Neural progenitor cell (in vitro differentiated cells): ENCODE measurements at regions not wholly inside any gene's neighbourhood (a gene's known extent, or its start where the extent isn't known, plus 50 kb on each side); places are given as distances from the start of the nearest gene placed in this dataset.

Experiments used
- DNase-seq: peaks from one replicate; pipeline ENCODE4 v3.0.0-alpha.2; 2016; ENCODE audit warnings: low spot score
- H2AFZ ChIP-seq: fragments of 200-600 bp; sonication (generic); replicated peaks from 2 replicates; pipeline ENCODE4 v1.6.1; 2016; ENCODE audit warnings: antibody characterized with exemption
- H3F3A ChIP-seq: fragments of 200-600 bp; sonication (generic); 2 replicates; pipeline ENCODE4 v1.6.1; 2016; ENCODE audit warnings: antibody characterized with exemption, low read depth
- H3K27ac ChIP-seq: fragments of 200-600 bp; sonication (generic); 2 replicates; pipeline ENCODE4 v1.5.1; 2016; ENCODE audit warnings: mild to moderate bottlenecking
- H3K27me3 ChIP-seq: fragments of 200-600 bp; sonication (generic); 2 replicates; pipeline ENCODE4 v1.6.1; 2016; ENCODE audit warnings: mild to moderate bottlenecking, moderate library complexity
- H3K36me3 ChIP-seq: fragments of 200-600 bp; sonication (generic); 2 replicates; pipeline ENCODE4 v1.5.1; 2016
- H3K4me1 ChIP-seq: fragments of 200-600 bp; sonication (generic); 2 replicates; pipeline ENCODE4 v1.6.1; 2016; ENCODE audit warnings: mixed run types
- H3K4me2 ChIP-seq: fragments of 200-600 bp; sonication (generic); 2 replicates; pipeline ENCODE4 v1.6.1; 2016
- H3K4me3 ChIP-seq: fragments of 200-600 bp; sonication (generic); 2 replicates; pipeline ENCODE4 v1.5.1; 2016
- H3K79me2 ChIP-seq: fragments of 200-600 bp; sonication (generic); 2 replicates; pipeline ENCODE4 v1.6.1; 2016; ENCODE audit warnings: low read depth
- H3K9ac ChIP-seq: fragments of 200-600 bp; sonication (generic); 2 replicates; pipeline ENCODE4 v1.6.1; 2016
- H3K9me3 ChIP-seq: fragments of 200-600 bp; sonication (generic); 2 replicates; pipeline ENCODE4 v1.5.1; 2016; ENCODE audit warnings: low read depth
- H4K20me1 ChIP-seq: fragments of 200-600 bp; sonication (generic); 2 replicates; pipeline ENCODE4 v1.6.1; 2016; ENCODE audit warnings: low read depth
- H3K27ac Mint-ChIP-seq: 3 replicates; pipeline ENCODE4 v1.8.0; 2021; ENCODE audit warnings: mixed read lengths
- H3K27me3 Mint-ChIP-seq: 2 replicates; pipeline ENCODE4 v1.8.0; 2022; ENCODE audit warnings: low read depth, mild to moderate bottlenecking, inconsistent platforms, moderate library complexity, mixed read lengths; ENCODE audit not compliant: insufficient read depth
- H3K36me3 Mint-ChIP-seq: 3 replicates; pipeline ENCODE4 v1.8.0; 2021; ENCODE audit warnings: mixed read lengths
- H3K4me1 Mint-ChIP-seq: 3 replicates; pipeline ENCODE4 v1.8.0; 2021; ENCODE audit warnings: mixed read lengths
- H3K4me3 Mint-ChIP-seq: 3 replicates; pipeline ENCODE4 v1.8.0; 2021; ENCODE audit warnings: mild to moderate bottlenecking, moderate library complexity, mixed read lengths
- H3K9me3 Mint-ChIP-seq: 3 replicates; pipeline ENCODE4 v1.8.0; 2020; ENCODE audit warnings: mixed read lengths
- CTCF ChIP-seq: fragments of 200-600 bp; sonication (generic); IDR thresholded peaks from 2 replicates; pipeline ENCODE4 v1.5.1; 2017; ENCODE audit warnings: antibody characterized with exemption, mild to moderate bottlenecking
- EZH2 ChIP-seq: fragments of 200-600 bp; sonication (generic); IDR thresholded peaks from 2 replicates; pipeline ENCODE4 v1.6.1; 2017; ENCODE audit warnings: antibody characterized with exemption, mild to moderate bottlenecking, moderate library complexity
- EZH2phosphoT487 ChIP-seq: fragments of 200-600 bp; sonication (generic); IDR thresholded peaks from 2 replicates; pipeline ENCODE4 v1.6.1; 2017; ENCODE audit warnings: antibody characterized with exemption

GRCh38 chr13:104085611-104086010 lies 1019.4 kb upstream of the SLC10A2 start:
- Histone ChIP-seq H3K4me1 (no peaks in the 10 kb centered on the region), H3K9ac (no peak overlapping the region), H3K9me3 (no peaks in the 10 kb centered on the region), H3K27ac (no peak overlapping the region), H3F3A (no peaks in the 10 kb centered on the region), H4K20me1 (no peaks in the 10 kb centered on the region), H3K4me2 (no peak overlapping the region), H3K36me3 (no peaks in the 10 kb centered on the region), H3K79me2 (no peaks in the 10 kb centered on the region), H3K27me3 (no peaks in the 10 kb centered on the region), H3K4me3 (no peak overlapping the region), H2AFZ (no peak overlapping the region)
- Mint-ChIP-seq H3K36me3 (no peaks in the 10 kb centered on the region), H3K27me3 (peaks cover 5% of the 10 kb centered on the region), H3K9me3 (no peaks in the 10 kb centered on the region), H3K4me3 (no peak overlapping the region), H3K27ac (no peak overlapping the region), H3K4me1 (no peaks in the 10 kb centered on the region)
- TF ChIP-seq EZH2 (no peak), EZH2phosphoT487 (no peak)
- DNase-seq = no peak

GRCh38 chr13:104074326-104074725 lies 1008.1 kb upstream of the SLC10A2 start:
- no peak overlapping the region for H3K27ac Mint-ChIP-seq
- Histone ChIP-seq H3K79me2 (no peaks in the 10 kb centered on the region), H3K36me3 (no peaks in the 10 kb centered on the region), H2AFZ (no peak overlapping the region), H4K20me1 (no peaks in the 10 kb centered on the region), H3F3A (no peaks in the 10 kb centered on the region), H3K9ac (no peak overlapping the region), H3K4me3 (no peak overlapping the region), H3K9me3 (no peaks in the 10 kb centered on the region), H3K4me2 (no peak overlapping the region), H3K4me1 (no peaks in the 10 kb centered on the region), H3K27me3 (no peaks in the 10 kb centered on the region), H3K27ac (no peak overlapping the region)
- H3K9me3 Mint-ChIP-seq = no peaks in the 10 kb centered on the region
- H3K4me3 Mint-ChIP-seq = no peak overlapping the region
- H3K4me1 Mint-ChIP-seq = no peaks in the 10 kb centered on the region
- TF ChIP-seq CTCF = no peak
- no peak for TF ChIP-seq EZH2phosphoT487
- TF ChIP-seq EZH2 = no peak
- no peaks in the 10 kb centered on the region for H3K27me3 Mint-ChIP-seq
- no peak for DNase-seq
- H3K36me3 Mint-ChIP-seq = no peaks in the 10 kb centered on the region

DNA sequence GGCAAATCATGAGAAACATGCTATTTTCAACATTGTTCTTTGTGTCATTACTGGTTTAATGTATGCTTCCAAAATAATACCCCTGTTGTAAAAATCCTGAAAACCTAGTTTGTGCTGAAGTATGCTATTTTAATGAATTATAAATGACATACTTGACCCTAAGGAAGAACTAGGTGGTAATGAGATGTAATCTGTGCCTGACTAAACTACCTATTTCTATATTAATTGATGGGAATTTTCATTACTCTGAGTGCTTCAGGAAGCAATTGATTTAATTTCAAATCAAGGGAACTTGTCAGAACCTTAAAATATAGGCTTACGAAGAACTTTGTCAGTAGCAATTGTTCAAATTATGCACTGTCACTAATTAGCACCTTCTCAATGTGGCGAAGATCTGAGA lies 1005.6 kb upstream of the SLC10A2 start:
- Histone ChIP-seq H3K36me3 (no peaks in the 10 kb centered on the region), H3K27me3 (no peaks in the 10 kb centered on the region), H3K9ac (no peak overlapping the region), H3K9me3 (no peaks in the 10 kb centered on the region), H3K4me1 (no peaks in the 10 kb centered on the region), H3K4me2 (no peak overlapping the region), H3K4me3 (no peak overlapping the region), H3K27ac (no peak overlapping the region), H2AFZ (no peak overlapping the region), H4K20me1 (no peaks in the 10 kb centered on the region), H3K79me2 (no peaks in the 10 kb centered on the region), H3F3A (no peaks in the 10 kb centered on the region)
- no peak for DNase-seq
- TF ChIP-seq EZH2phosphoT487 (no peak), EZH2 (no peak), CTCF (no peak)
- Mint-ChIP-seq H3K27me3 (no peaks in the 10 kb centered on the region), H3K4me1 (no peaks in the 10 kb centered on the region), H3K27ac (no peak overlapping the region), H3K36me3 (no peaks in the 10 kb centered on the region), H3K9me3 (no peaks in the 10 kb centered on the region), H3K4me3 (no peak overlapping the region)

DNA sequence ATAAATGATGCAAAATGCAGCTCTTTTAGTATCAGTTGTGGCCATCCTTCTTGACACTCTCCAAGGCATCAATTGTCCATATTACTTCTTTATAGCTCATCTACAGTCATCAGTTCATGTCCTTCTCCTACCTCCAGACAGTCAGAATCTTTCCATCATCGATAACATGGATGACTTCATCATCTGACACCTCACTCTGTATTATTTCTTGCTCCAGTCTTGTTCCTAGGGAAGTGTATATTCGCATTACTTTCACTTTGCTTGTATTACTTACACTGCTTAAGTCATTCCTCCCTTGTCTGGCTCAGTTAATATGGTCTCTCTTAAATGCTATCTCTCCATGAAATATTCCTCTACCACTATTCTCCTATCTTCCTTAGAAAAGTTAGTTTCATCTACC lies 999.1 kb upstream of the SLC10A2 start:
- Histone ChIP-seq H3K27ac (no peak overlapping the region), H2AFZ (no peak overlapping the region), H3K4me1 (no peaks in the 10 kb centered on the region), H3K27me3 (no peaks in the 10 kb centered on the region), H3K79me2 (no peaks in the 10 kb centered on the region), H3K4me3 (no peak overlapping the region), H3K36me3 (no peaks in the 10 kb centered on the region), H3K9me3 (no peaks in the 10 kb centered on the region), H3F3A (no peaks in the 10 kb centered on the region), H3K9ac (no peak overlapping the region), H3K4me2 (no peak overlapping the region), H4K20me1 (no peaks in the 10 kb centered on the region)
- Mint-ChIP-seq H3K4me3 (no peak overlapping the region), H3K9me3 (no peaks in the 10 kb centered on the region), H3K4me1 (no peaks in the 10 kb centered on the region), H3K36me3 (no peaks in the 10 kb centered on the region), H3K27me3 (no peaks in the 10 kb centered on the region), H3K27ac (no peak overlapping the region)
- TF ChIP-seq EZH2 = no peak
- no peak for TF ChIP-seq EZH2phosphoT487
- no peak for TF ChIP-seq CTCF
- DNase-seq = no peak
